Naive B cell (primary cell): ENCODE measurements at regions not wholly inside any gene's neighbourhood (a gene's known extent, or its start where the extent isn't known, plus 50 kb on each side); places are given as distances from the start of the nearest gene placed in this dataset.

Experiments
- ATAC-seq, 2 donors: fragments of 150-1000 bp; cut with Tn5 transposase; 2 replicates each; pipeline ENCODE4 v1.10.0; 2021; ENCODE audit warnings: low read depth in 2 of 2, mild to moderate bottlenecking in 2 of 2, moderate library complexity in 2 of 2
- DNase-seq: peaks from one replicate; pipeline ENCODE4 v3.0.0; 2022
- H3K27ac Mint-ChIP-seq, 6 donors: one replicate each; pipeline ENCODE4 v1.8.0; 2020 to 2022; ENCODE audit warnings: mild to moderate bottlenecking in 6 of 6, mixed read lengths in 6 of 6, moderate library complexity in 5 of 6, inconsistent platforms in 2 of 6
- H3K27me3 Mint-ChIP-seq, 3 donors: one replicate each; pipeline ENCODE4 v1.8.0; 2021 to 2022; ENCODE audit warnings: mixed read lengths in 3 of 3, mild to moderate bottlenecking in 1 of 3
- H3K36me3 Mint-ChIP-seq, 2 donors: one replicate each; pipeline ENCODE4 v1.8.0; 2020 to 2022; ENCODE audit warnings: mixed read lengths in 2 of 2, inconsistent platforms in 1 of 2, mild to moderate bottlenecking in 1 of 2
- H3K4me1 Mint-ChIP-seq, 3 donors: one replicate each; pipeline ENCODE4 v1.8.0; 2020 to 2022; ENCODE audit warnings: mixed read lengths in 3 of 3, inconsistent platforms in 1 of 3, mild to moderate bottlenecking in 1 of 3, moderate library complexity in 1 of 3
- H3K4me3 Mint-ChIP-seq, 8 donors: one replicate each; pipeline ENCODE4 v1.8.0; 2020 to 2022; ENCODE audit warnings: mild to moderate bottlenecking in 8 of 8, mixed read lengths in 8 of 8, moderate library complexity in 8 of 8, inconsistent platforms in 2 of 8
- H3K9me3 Mint-ChIP-seq, 7 donors: one replicate each; pipeline ENCODE4 v1.8.0; 2020 to 2022; ENCODE audit warnings: mixed read lengths in 7 of 7, mild to moderate bottlenecking in 5 of 7, inconsistent platforms in 2 of 7, moderate library complexity in 1 of 7

DNA sequence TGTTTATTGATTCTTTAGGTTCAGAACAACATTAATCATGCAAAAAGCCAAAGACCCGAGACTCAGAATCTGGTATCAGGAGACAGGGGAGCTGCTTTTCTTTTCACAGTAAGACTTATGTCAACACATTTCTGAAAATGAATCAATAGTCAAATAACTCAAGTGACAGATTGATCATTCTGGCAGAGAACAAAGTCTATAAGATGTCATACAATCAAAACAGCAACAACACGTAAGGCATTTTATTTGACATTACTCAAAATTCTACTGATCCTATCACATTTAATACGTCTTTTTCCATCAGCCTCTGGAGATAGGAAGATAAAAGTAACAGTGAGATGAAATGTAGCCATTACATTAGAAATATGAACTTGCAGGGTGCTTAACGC, 93.4 kb upstream of the EEF1E1 start:
- Mint-ChIP-seq H3K36me3 (no peaks in the 10 kb centered on the region), H3K9me3 (peaks cover 0 to 9% (median 0%) of the 10 kb centered on the region in 7 donors), H3K27me3 (peaks cover 19 to 38% (median 19%) of the 10 kb centered on the region in 3 donors), H3K27ac (no peak overlapping the region), H3K4me1 (no peaks in the 10 kb centered on the region), H3K4me3 (no peak overlapping the region)
- ATAC-seq: no peak
- DNase-seq: no peak

DNA sequence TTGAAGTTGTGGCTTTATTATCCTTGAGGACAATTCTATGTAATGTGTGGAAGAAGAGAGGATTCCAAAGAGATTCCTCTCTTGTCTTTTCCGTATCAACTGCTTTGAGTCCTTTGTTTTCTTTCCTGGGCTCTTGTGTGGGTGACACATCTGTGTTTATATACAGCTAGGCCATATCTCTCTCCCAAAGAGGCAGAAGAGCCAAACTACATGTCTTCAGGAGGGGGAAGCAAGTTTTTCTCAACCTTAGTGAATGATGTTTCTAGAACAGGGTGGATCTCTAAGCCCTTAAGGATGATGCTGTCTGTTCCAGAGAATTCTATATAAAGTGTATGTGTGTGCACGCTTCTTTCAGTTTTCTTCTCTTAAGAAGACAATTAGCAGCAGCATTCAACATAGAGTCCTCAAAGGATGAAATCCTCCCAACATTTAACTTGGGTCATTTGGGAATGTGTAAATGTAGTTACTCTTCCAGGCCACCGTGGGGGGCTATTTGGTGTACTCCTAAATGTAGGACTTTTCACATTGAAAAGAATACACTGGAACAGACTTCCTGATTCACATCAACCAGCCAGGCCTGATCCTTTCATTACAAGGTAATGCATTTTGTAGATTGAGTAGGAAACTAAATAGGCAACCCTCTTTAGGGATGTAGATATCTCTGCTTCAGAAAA, 92.8 kb upstream of the EEF1E1 start:
- DNase-seq (no peak), ATAC-seq (no peak)
- no peak overlapping the region for H3K27ac Mint-ChIP-seq
- H3K4me3 Mint-ChIP-seq: no peak overlapping the region
- H3K9me3 Mint-ChIP-seq: peaks cover 0 to 9% (median 0%) of the 10 kb centered on the region in 7 donors
- no peaks in the 10 kb centered on the region for H3K36me3 Mint-ChIP-seq
- H3K27me3 Mint-ChIP-seq: peaks cover 15 to 40% (median 19%) of the 10 kb centered on the region in 3 donors
- no peaks in the 10 kb centered on the region for H3K4me1 Mint-ChIP-seq

DNA sequence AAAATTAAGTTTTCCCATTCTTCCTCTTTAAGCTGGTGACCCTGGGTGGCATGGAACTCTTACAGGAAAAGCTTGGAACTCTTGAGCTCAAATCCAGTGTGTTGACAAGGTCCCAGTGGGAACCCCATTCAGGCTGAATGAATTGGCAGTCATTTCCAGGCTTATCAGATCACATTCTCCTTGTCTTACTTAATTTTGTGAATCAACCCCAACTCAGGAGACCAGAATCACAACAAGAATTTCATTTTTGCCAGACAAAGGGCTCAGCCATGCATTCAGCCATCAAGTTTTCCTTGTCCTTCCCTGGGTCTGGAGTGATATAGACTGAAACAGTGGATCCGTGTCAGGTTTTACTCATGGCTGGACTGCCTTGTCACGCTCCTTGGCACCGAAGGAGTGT, 92.1 kb upstream of the EEF1E1 start:
- Mint-ChIP-seq H3K4me3 (no peak overlapping the region), H3K9me3 (peaks cover 0 to 9% (median 0%) of the 10 kb centered on the region in 7 donors), H3K27ac (no peak overlapping the region), H3K27me3 (peaks cover 15 to 42% (median 19%) of the 10 kb centered on the region in 3 donors), H3K4me1 (no peaks in the 10 kb centered on the region), H3K36me3 (no peaks in the 10 kb centered on the region)
- DNase-seq (no peak), ATAC-seq (no peak)

DNA sequence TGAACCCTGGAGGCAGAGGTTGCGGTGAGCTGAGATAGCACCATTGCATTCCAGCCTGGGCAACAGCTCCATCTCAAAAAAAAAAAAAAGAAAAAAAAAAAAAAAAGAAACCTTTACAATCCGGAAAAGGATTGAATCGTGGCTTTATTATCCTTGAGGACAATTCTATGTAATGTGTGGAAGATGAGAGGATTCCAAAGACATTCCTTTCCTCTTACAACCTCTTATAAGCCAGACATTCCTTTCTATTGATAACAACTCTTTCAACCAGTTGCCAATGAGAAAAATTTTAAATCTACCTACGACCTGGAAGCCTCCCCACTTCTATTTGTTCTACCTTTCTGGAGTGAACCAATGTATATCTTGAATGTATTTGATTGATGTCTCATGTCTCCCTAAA, 91.2 kb upstream of the EEF1E1 start:
- H3K36me3 Mint-ChIP-seq: no peaks in the 10 kb centered on the region

DNA sequence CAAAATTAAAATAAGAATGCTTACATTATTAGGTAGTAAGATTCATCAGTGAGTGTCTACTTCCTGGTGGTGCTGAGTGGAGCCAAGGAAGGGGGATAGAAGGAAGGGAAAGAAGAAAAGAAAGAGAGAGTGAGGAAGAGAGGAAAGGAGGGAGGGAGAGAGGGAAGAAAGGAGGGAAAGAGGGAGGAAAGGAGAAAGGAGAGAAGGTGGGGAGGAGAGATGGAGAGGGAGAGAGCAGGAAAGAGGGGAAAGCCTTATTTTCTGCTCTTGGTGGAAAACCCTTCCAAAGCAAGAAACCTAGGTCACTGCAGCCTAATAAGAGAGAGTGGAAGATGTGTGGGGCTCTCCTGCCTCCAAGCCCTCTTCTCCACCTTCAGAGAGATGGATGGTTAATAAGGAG, 90.2 kb upstream of the EEF1E1 start:
- Mint-ChIP-seq H3K9me3 (peaks cover 0 to 6% (median 0%) of the 10 kb centered on the region in 7 donors), H3K27ac (no peak overlapping the region), H3K4me3 (no peak overlapping the region), H3K4me1 (no peaks in the 10 kb centered on the region), H3K36me3 (no peaks in the 10 kb centered on the region), H3K27me3 (peaks cover 19 to 37% (median 20%) of the 10 kb centered on the region in 3 donors)
- DNase-seq (no peak), ATAC-seq (no peak)

More for the DNA sequence above, 91.2 kb upstream of the EEF1E1 start:
- Mint-ChIP-seq H3K9me3 (peaks cover 0 to 7% (median 0%) of the 10 kb centered on the region in 7 donors), H3K27me3 (peaks cover 17 to 40% (median 18%) of the 10 kb centered on the region in 3 donors), H3K4me1 (no peaks in the 10 kb centered on the region), H3K27ac (no peak overlapping the region), H3K4me3 (no peak overlapping the region)
- ATAC-seq (no peak), DNase-seq (no peak)

DNA sequence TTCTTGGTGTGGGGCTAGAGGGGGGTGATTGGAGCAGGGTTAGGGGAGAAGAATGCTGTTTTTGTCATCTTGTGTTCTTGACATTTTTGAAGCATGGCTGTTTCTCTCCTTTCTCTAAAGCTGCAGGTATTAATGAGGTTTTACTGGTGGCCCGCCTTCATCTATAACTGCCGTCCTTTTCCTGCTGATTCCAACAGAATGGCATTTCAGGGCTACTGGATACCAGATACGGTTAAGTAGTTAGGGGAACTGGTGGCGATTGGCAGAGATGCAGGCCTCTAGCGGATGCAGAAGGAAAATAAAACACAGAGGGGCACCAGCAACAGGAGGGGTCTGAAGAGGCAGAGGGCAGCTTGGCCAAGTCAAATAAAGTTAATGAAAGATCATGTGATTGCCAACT, 89.7 kb upstream of the EEF1E1 start:
- Mint-ChIP-seq H3K9me3 (peaks cover 0 to 7% (median 0%) of the 10 kb centered on the region in 7 donors), H3K27me3 (peaks cover 18 to 37% (median 22%) of the 10 kb centered on the region in 3 donors), H3K4me3 (no peak overlapping the region), H3K27ac (no peak overlapping the region), H3K36me3 (no peaks in the 10 kb centered on the region), H3K4me1 (no peaks in the 10 kb centered on the region)
- ATAC-seq (no peak), DNase-seq (no peak)

DNA sequence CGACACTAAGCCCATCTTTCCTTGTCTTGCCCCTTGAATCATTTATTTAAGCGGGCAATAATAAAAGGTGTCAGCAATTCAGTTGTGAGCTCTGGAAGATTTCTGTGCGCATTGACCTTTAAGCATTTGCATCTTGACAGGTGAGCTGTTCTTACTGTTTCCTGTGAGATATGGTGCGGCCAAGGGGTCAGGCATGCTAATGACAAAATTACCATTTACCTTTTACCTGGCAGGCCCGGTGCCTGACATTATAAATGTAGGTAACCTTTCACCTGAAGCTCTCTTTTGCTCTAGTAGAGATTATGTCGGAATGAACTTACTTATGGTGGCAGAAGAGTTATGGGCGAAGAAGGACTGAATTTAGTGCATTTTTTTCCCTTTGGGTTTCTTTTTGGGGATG, 89.3 kb upstream of the EEF1E1 start:
- peaks cover 0 to 7% (median 0%) of the 10 kb centered on the region in 7 donors for H3K9me3 Mint-ChIP-seq
- no peak overlapping the region for H3K4me3 Mint-ChIP-seq
- H3K36me3 Mint-ChIP-seq: no peaks in the 10 kb centered on the region
- ATAC-seq (no peak), DNase-seq (no peak)
- no peaks in the 10 kb centered on the region for H3K4me1 Mint-ChIP-seq
- peaks cover 18 to 37% (median 22%) of the 10 kb centered on the region in 3 donors for H3K27me3 Mint-ChIP-seq
- no peak overlapping the region for H3K27ac Mint-ChIP-seq

DNA sequence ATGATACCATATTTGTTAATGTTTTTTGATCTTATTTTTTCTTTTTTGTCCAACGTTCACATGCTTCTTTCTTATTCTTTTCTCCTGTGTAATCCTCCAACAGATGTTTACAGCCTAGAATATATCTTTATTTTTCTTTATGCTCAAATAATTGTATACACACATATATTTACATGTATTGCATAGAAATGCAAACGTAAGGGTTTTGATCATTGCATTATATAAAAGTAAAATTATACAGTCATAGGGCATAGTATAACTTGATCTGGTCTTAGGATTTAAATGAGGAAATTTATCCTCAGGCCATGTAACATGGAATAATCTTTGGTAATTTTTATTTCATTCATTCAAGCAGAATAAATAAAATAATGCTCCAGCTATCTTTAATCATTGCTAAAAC, 84.9 kb upstream of the EEF1E1 start:
- Mint-ChIP-seq H3K36me3 (no peaks in the 10 kb centered on the region), H3K4me1 (no peaks in the 10 kb centered on the region), H3K27ac (no peak overlapping the region), H3K9me3 (peaks cover 0 to 7% (median 0%) of the 10 kb centered on the region in 7 donors), H3K27me3 (peaks cover 14 to 26% (median 18%) of the 10 kb centered on the region in 3 donors), H3K4me3 (no peak overlapping the region)
- DNase-seq: no peak
- no peak for ATAC-seq

DNA sequence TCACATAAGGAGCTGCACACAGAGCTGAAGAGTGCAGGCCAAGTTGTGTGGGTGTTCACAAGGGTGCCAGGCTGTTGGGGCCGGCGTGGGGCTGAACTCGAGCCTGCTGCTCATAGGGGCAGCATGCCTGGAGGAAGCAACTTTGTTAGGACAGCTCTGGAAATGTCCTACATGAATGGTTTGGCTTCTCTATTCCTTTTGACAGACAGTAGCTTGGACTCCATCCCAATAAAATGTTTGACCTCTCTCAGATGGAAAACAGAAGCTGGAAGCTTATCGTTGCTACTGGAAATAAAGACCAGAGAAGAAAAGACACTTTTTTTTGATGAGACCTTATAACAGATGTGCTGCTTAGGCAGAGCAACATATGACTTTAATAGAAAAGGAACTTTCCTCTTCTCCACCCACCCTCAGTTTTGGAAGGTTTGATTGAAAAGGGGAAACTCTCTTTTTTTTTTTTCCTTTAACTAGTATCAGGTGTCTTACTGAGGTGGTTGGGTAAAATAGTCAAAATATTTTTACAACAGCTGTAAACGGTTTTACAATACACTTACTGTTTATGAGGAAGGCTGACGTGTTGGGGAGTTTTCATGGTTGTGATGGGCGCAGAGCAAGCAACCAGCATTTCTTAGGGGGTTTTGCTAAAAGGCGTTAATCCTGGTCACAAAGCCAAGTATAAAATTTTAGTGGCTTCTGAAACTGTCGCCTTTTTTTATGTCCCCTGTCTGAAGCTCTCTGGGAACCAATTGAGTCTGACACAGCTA, 80.7 kb upstream of the EEF1E1 start:
- no peak for ATAC-seq
- H3K27ac Mint-ChIP-seq: no peak overlapping the region
- H3K27me3 Mint-ChIP-seq: peaks cover 9 to 19% (median 11%) of the 10 kb centered on the region in 3 donors
- H3K36me3 Mint-ChIP-seq: no peaks in the 10 kb centered on the region
- H3K4me3 Mint-ChIP-seq: no peak overlapping the region
- peaks cover 0 to 6% (median 0%) of the 10 kb centered on the region in 7 donors for H3K9me3 Mint-ChIP-seq
- no peak for DNase-seq
- no peaks in the 10 kb centered on the region for H3K4me1 Mint-ChIP-seq

DNA sequence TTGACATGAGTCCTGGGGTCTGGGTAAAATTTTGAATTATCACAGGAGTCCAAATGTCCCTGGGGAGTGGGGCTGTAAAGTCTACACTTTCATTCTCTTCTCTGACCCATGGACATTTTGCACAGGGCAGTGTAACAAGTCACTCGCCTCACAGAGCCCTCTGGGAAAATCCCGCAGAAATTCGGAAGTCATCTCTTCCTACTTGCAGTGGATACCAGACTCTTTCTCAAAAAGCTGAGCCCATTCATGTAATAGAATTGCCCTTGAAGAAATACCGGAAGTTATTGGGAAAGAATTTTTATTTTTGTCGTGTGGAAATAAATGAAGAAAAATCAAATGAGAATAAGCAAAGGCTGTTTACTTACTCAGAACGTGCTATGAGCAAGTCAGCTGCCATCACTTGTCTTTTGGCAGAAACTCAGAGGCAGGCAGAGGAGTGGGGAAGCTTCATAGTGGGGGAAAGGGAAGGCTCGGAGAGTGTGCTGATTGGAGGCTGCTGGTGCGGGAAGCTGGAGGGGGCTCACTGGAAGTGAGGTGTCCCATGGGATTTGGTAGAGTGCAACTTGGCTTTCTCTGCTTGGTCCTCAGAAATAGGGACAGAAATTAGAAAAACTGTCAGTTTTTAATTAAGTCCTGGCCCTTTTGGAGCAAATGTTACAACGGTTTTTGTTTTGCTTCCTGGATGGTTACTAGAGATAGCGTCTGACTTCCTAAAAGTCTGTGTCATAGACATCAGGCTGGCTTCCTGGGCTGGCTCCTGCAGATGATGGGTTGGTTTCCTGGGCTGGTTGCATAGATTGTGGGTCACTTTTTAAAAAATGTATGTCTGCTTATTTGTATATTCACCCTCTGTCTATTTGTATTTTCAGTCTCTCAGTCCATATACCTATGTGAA, 79.8 kb upstream of the EEF1E1 start:
- Mint-ChIP-seq H3K27me3 (peaks cover 11 to 14% (median 14%) of the 10 kb centered on the region in 3 donors), H3K9me3 (no peaks in the 10 kb centered on the region), H3K36me3 (no peaks in the 10 kb centered on the region), H3K4me3 (no peak overlapping the region), H3K27ac (no peak overlapping the region), H3K4me1 (no peaks in the 10 kb centered on the region)
- ATAC-seq (no peak), DNase-seq (no peak)

DNA sequence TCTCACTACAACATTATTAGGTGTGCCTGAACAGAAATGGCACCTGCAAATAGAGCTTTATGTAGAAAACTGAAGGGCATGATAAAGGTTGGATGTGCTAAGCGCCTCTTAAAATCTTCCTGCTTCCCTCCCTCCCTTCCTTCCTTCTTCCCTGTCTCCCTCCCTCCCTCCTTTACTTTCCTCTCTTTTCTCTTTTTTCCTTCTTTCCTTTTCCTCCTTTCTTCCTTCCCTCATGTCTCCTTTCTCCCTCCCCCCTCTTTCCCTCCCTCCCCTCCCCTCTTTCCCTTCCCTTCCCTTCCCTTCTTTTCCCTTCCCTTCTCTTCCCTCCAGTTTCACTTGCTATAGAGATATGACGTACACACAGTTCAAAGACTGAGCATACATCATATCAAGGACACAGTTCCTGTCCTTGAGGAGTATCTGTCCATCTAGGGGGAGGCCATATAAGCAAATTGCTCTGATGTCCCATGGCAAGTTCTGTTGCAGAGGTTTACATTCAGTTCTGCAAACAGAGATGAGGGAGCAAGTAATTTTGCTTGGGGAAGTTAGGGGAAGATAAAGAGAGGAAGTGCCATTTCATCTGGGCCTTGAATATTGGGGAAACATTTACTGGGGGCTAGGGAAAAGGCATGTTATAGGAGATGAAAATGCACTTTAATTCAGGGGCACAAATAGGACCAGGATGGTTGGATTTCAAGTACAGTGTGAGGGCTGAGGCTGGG, 79.0 kb upstream of the EEF1E1 start:
- ATAC-seq: no peak
- DNase-seq: no peak
- Mint-ChIP-seq H3K4me1 (no peaks in the 10 kb centered on the region), H3K36me3 (no peaks in the 10 kb centered on the region), H3K9me3 (no peaks in the 10 kb centered on the region), H3K27me3 (peaks cover 16 to 18% (median 18%) of the 10 kb centered on the region in 3 donors), H3K27ac (no peak overlapping the region), H3K4me3 (no peak overlapping the region)

DNA sequence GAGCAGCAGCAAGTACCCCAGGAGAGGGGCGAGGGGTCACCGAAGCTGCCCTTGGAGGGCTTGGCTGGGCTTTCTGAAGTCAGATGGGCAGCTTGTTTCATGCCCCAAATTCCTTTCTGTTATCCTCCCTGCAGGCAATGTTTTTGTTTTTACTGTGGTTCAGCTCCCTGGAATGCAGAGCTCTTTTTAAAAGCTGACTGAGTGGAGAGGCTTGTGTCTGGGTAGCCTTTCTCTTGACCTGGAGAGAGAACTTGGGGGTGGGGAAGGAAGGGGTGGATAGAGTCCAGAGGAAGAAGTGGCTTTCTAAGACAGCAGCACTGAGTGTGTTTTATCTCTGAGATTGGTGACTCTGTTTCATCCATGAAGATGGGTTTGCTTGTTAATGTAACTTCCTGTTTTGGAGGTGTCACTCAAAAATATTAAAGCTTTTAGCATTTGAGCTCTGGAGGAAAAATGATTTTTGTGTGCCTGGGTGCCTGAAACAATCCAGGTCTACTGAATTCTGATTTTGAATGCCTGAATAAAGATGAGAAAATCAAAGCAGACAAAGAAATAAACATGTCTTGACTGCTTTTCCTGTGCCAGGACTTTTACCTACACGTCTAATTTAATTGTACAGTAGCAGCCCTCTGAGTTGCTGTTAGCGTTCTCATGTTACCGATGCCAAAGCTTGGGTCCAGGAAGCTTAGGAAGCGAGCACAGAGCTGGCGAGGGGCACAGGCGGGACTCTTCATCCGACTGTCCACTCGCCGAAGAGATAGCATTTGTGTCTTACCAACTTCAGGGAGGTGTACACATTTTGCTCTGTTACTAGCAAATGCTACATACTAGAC, 78.2 kb upstream of the EEF1E1 start:
- no peak overlapping the region for H3K4me3 Mint-ChIP-seq
- peaks cover 19% of the 10 kb centered on the region in 3 donors for H3K27me3 Mint-ChIP-seq
- H3K9me3 Mint-ChIP-seq: no peaks in the 10 kb centered on the region
- H3K4me1 Mint-ChIP-seq: no peaks in the 10 kb centered on the region
- H3K36me3 Mint-ChIP-seq: no peaks in the 10 kb centered on the region
- no peak for ATAC-seq
- no peak for DNase-seq
- no peak overlapping the region for H3K27ac Mint-ChIP-seq
